WERI-Rb-1 (cell line): ENCODE measurements at regions not wholly inside any gene's neighbourhood (a gene's known extent, or its start where the extent isn't known, plus 50 kb on each side); places are given as distances from the start of the nearest gene placed in this dataset.

Experiments
- DNase-seq: peaks from one replicate; pipeline ENCODE4 v3.0.0-alpha.2; 2020
- H3K27ac ChIP-seq: fragments of 250-450 bp; sonication (Bioruptor Pico); 2 replicates; pipeline ENCODE4 v1.5.1; 2020; ENCODE audit warnings: mild to moderate bottlenecking, moderate library complexity
- H3K27me3 ChIP-seq: fragments of 250-450 bp; sonication (Bioruptor Pico); 2 replicates; pipeline ENCODE4 v1.5.1; 2021; ENCODE audit warnings: mild to moderate bottlenecking, low read depth, moderate library complexity; ENCODE audit not compliant: insufficient read depth, severe bottlenecking
- H3K36me3 ChIP-seq: fragments of 250-450 bp; sonication (Bioruptor Pico); 2 replicates; pipeline ENCODE4 v1.5.1; 2020; ENCODE audit warnings: mild to moderate bottlenecking, moderate library complexity
- H3K4me3 ChIP-seq: 2 replicates; pipeline ENCODE4 v1.5.1; 2011; ENCODE audit warnings: low read depth, mild to moderate bottlenecking, control low read depth, low read length
- H3K9me3 ChIP-seq: fragments of 250-450 bp; sonication (Bioruptor Pico); 2 replicates; pipeline ENCODE4 v1.5.1; 2021; ENCODE audit warnings: mild to moderate bottlenecking, moderate library complexity; ENCODE audit not compliant: severe bottlenecking
- CTCF ChIP-seq: IDR thresholded peaks from 2 replicates; pipeline ENCODE4 v1.5.1; 2011; ENCODE audit warnings: low read depth, mild to moderate bottlenecking, control low read depth, inconsistent platforms, low read length

- TF ChIP-seq CTCF: no peak
- Histone ChIP-seq H3K36me3 (no peaks in the 10 kb centered on the region), H3K27me3 (no peaks in the 10 kb centered on the region), H3K4me3 (no peak overlapping the region), H3K27ac (no peak overlapping the region), H3K9me3 (no peaks in the 10 kb centered on the region)
- no peak for DNase-seq
Observed at GRCh38 chr1:184330875-184331274, 56.0 kb upstream of the C1orf21 start.
